Activated CD8-positive, alpha-beta T cell treated with anti-CD3 and anti-CD28 coated beads, Interleukin-2, amount 10 ng/mL, durations not matched to agents 7 days and 5 days (primary cell): ENCODE measurements at regions not wholly inside any gene's neighbourhood (a gene's known extent, or its start where the extent isn't known, plus 50 kb on each side); places are given as distances from the start of the nearest gene placed in this dataset.

Experiments
- ATAC-seq: fragments of 150-1000 bp; cut with Tn5 transposase; one replicate; pipeline ENCODE4 v1.10.0; 2021; ENCODE audit warnings: moderate library complexity
- CTCF ChIA-PET: fragments of 350-600 bp; sonication (Branson Sonifier 250); formaldehyde crosslinking; loops from one replicate; lab custom pipeline; 2021; ENCODE audit warnings: antibody characterized with exemption; lab: Charles Lee
- POLR2A ChIA-PET: fragments of 350-600 bp; sonication (Branson Sonifier 250); formaldehyde crosslinking; loops from one replicate; lab custom pipeline; 2021; ENCODE audit warnings: antibody characterized with exemption; lab: Charles Lee
- DNase-seq: peaks from one replicate; pipeline ENCODE4 v3.0.0-alpha.2; 2020
- H3K27ac Mint-ChIP-seq: one replicate; pipeline ENCODE4 v1.8.0; 2021; ENCODE audit warnings: mild to moderate bottlenecking, mixed read lengths
- H3K27me3 Mint-ChIP-seq: one replicate; pipeline ENCODE4 v1.8.0; 2021; ENCODE audit warnings: low read depth, mixed read lengths
- H3K36me3 Mint-ChIP-seq: one replicate; pipeline ENCODE4 v1.8.0; 2021; ENCODE audit warnings: low read depth, mixed read lengths
- H3K4me1 Mint-ChIP-seq: one replicate; pipeline ENCODE4 v1.8.0; 2021; ENCODE audit warnings: low read depth, mixed read lengths
- H3K4me3 Mint-ChIP-seq: one replicate; pipeline ENCODE4 v1.8.0; 2021; ENCODE audit warnings: mild to moderate bottlenecking, mixed read lengths
- H3K9me3 Mint-ChIP-seq: one replicate; pipeline ENCODE4 v1.8.0; 2022; ENCODE audit warnings: mixed read lengths; ENCODE audit not compliant: insufficient read depth

DNA sequence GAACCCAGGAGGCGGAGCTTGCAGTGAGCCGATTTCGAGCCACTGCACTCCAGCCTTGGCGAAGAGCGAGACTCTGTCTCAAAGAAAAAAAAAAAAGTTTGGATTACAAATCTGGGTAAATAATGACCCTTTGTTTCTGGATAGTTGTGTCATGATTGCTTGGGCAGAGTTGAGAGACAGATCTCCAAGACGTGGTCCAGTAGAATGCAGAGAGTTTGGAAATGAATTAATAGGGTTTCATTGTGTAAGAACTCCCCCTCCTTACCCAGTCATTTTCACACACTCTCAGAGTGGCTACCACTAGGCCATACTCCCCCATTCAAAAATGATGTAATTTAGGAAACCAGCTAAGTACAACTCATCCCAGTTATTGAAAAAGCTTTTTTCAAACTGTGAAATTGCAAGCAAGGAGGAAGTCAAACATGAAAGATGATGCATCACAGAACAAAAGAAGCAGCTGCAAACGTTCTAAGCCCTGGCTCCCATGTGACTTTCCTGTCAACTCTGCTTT is 1331.9 kb downstream of the AACS start:
- H3K4me3 Mint-ChIP-seq: no peak overlapping the region
- DNase-seq (no peak), ATAC-seq (no peak)
- peaks cover 6% of the 10 kb centered on the region for H3K9me3 Mint-ChIP-seq
- no peak overlapping the region for H3K27ac Mint-ChIP-seq
- POLR2A ChIA-PET: no interaction called here
- H3K4me1 Mint-ChIP-seq: no peaks in the 10 kb centered on the region
- H3K27me3 Mint-ChIP-seq: no peaks in the 10 kb centered on the region
- CTCF ChIA-PET: no interaction called here
- no peaks in the 10 kb centered on the region for H3K36me3 Mint-ChIP-seq

DNA sequence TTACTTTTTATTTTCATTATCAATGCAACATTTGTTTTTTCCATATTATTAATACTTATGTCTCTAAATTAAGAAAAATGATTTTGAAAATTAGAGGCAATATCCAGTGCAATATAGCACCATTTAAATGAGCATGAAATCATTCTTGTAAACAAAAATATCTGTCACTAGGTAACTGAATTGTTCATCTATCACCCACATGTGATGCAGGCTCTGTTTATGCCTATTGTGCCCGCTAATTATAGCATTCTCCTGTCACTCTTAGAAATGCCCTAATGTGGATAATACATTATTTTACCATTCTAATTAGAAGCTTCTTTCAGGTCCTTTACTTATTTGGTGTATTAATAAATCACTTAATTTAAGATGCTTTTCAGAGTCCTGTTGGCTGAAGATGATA is 1332.4 kb downstream of the AACS start:
- H3K36me3 Mint-ChIP-seq: no peaks in the 10 kb centered on the region
- H3K4me3 Mint-ChIP-seq: no peak overlapping the region

GRCh38 chr12:126400831-126401230 is 1335.6 kb downstream of the AACS start:
- H3K4me3 Mint-ChIP-seq: no peak overlapping the region
- CTCF ChIA-PET: no interaction called here
- H3K27me3 Mint-ChIP-seq: no peaks in the 10 kb centered on the region
- H3K36me3 Mint-ChIP-seq: no peaks in the 10 kb centered on the region
- peaks cover 6% of the 10 kb centered on the region for H3K9me3 Mint-ChIP-seq
- no peak for DNase-seq
- no peaks in the 10 kb centered on the region for H3K4me1 Mint-ChIP-seq
- POLR2A ChIA-PET: no interaction called here
- ATAC-seq: no peak
- no peak overlapping the region for H3K27ac Mint-ChIP-seq

More for the DNA sequence above, 1332.4 kb downstream of the AACS start:
- H3K27ac Mint-ChIP-seq: no peak overlapping the region
- DNase-seq: no peak
- no peaks in the 10 kb centered on the region for H3K27me3 Mint-ChIP-seq
- H3K9me3 Mint-ChIP-seq: peaks cover 6% of the 10 kb centered on the region
- H3K4me1 Mint-ChIP-seq: no peaks in the 10 kb centered on the region
- no peak for ATAC-seq
- POLR2A ChIA-PET: no interaction called here
- CTCF ChIA-PET: no interaction called here

- H3K27ac Mint-ChIP-seq: no peak overlapping the region
These were observed 1339.2 kb downstream of the AACS start for GRCh38 chr12:126404293-126404881.

GRCh38 chr12:126418400-126418799 is 1353.2 kb downstream of the AACS start:
- no peak overlapping the region for H3K4me3 Mint-ChIP-seq
- no peaks in the 10 kb centered on the region for H3K4me1 Mint-ChIP-seq

More at GRCh38 chr12:126404293-126404881, 1339.2 kb downstream of the AACS start:
- ChIA-PET POLR2A (no interaction called here), CTCF (no interaction called here)
- DNase-seq (no peak), ATAC-seq (no peak)
- no peaks in the 10 kb centered on the region for H3K36me3 Mint-ChIP-seq
- no peak overlapping the region for H3K4me3 Mint-ChIP-seq
- H3K27me3 Mint-ChIP-seq: no peaks in the 10 kb centered on the region
- H3K9me3 Mint-ChIP-seq: no peaks in the 10 kb centered on the region
- no peaks in the 10 kb centered on the region for H3K4me1 Mint-ChIP-seq

GRCh38 chr12:126419131-126419530 is 1353.9 kb downstream of the AACS start:
- Mint-ChIP-seq H3K27ac (no peak overlapping the region), H3K4me1 (no peaks in the 10 kb centered on the region), H3K27me3 (no peaks in the 10 kb centered on the region), H3K9me3 (no peaks in the 10 kb centered on the region), H3K4me3 (no peak overlapping the region), H3K36me3 (no peaks in the 10 kb centered on the region)
- ChIA-PET POLR2A (no interaction called here), CTCF (no interaction called here)
- DNase-seq (no peak), ATAC-seq (no peak)

More at GRCh38 chr12:126418400-126418799, 1353.2 kb downstream of the AACS start:
- Mint-ChIP-seq H3K9me3 (no peaks in the 10 kb centered on the region), H3K27ac (no peak overlapping the region), H3K36me3 (no peaks in the 10 kb centered on the region), H3K27me3 (no peaks in the 10 kb centered on the region)
- ChIA-PET POLR2A (no interaction called here), CTCF (no interaction called here)
- no peak for ATAC-seq
- DNase-seq: no peak

DNA sequence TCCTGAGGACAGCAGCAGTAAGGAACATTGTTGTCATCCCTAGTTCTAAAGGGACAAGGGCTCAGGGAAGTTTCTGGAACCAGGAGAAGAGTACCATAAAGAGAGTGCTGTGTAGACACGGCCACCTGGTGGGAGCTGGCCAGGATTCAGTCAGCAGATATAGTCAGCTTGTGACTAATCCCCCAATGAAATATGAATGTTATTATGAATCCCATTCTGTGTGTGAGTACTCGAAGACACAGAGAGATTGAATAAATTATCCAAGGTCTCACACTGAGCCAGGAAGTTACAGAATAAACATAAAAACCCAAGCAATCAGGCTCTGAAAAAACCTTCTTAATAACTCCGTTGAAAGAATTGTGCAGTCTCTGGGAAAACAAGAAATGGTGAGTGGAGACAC is 1359.5 kb downstream of the AACS start:
- ATAC-seq (no peak), DNase-seq (no peak)
- ChIA-PET POLR2A (no interaction called here), CTCF (no interaction called here)
- no peak overlapping the region for H3K4me3 Mint-ChIP-seq
- no peak overlapping the region for H3K27ac Mint-ChIP-seq
- no peaks in the 10 kb centered on the region for H3K36me3 Mint-ChIP-seq
- no peaks in the 10 kb centered on the region for H3K27me3 Mint-ChIP-seq
- H3K9me3 Mint-ChIP-seq: peaks cover 11% of the 10 kb centered on the region
- no peaks in the 10 kb centered on the region for H3K4me1 Mint-ChIP-seq

DNA sequence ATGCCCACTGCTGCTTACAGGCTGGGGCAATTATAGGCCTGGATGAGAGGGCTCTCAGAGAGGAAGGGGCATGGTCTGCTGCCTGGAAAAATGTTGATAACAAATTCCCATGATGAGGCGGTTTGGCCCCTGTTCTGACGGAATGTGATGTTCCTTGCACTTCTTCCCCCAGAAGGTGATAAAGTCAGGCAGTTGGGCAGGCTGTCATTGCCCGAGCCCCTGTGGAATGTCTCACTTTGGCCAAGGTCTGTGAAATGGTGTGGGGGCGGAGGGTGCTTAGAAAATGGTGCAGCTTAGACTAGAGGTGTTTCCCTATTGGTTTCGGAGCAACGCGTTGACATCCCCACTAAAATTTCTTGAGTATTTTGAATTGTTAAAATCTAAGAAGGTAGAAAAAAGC is 1360.0 kb downstream of the AACS start:
- POLR2A ChIA-PET: no interaction called here
- no peaks in the 10 kb centered on the region for H3K36me3 Mint-ChIP-seq
- H3K27me3 Mint-ChIP-seq: no peaks in the 10 kb centered on the region
- peaks cover 11% of the 10 kb centered on the region for H3K9me3 Mint-ChIP-seq
- no peak overlapping the region for H3K27ac Mint-ChIP-seq
- CTCF ChIA-PET: no interaction called here
- H3K4me1 Mint-ChIP-seq: no peaks in the 10 kb centered on the region
- DNase-seq: no peak
- ATAC-seq: no peak
- no peak overlapping the region for H3K4me3 Mint-ChIP-seq

DNA sequence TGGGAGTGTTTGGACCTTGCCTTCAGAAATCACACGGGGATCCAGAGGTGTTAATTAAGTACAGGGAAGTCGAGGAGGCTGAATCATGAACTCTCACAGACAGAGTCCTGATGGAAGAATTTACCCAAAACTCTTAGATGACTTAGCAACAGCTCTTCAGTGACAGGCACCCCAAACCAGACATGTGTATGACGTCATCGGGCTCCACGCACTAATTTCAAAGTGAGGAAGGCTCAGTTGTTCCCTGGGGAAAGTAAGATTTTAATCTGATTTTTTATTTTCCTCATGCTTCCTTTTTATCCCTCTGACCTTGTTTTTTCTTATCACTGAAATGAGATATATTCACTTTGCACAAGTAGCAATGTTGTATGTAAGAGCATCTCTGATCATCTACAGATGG is 1363.5 kb downstream of the AACS start:
- no peak for ATAC-seq
- H3K27me3 Mint-ChIP-seq: no peaks in the 10 kb centered on the region
- no peak overlapping the region for H3K27ac Mint-ChIP-seq
- ChIA-PET CTCF (no interaction called here), POLR2A (no interaction called here)
- H3K36me3 Mint-ChIP-seq: no peaks in the 10 kb centered on the region
- no peaks in the 10 kb centered on the region for H3K4me1 Mint-ChIP-seq
- H3K4me3 Mint-ChIP-seq: no peak overlapping the region
- H3K9me3 Mint-ChIP-seq: peaks cover 11% of the 10 kb centered on the region
- DNase-seq: no peak

DNA sequence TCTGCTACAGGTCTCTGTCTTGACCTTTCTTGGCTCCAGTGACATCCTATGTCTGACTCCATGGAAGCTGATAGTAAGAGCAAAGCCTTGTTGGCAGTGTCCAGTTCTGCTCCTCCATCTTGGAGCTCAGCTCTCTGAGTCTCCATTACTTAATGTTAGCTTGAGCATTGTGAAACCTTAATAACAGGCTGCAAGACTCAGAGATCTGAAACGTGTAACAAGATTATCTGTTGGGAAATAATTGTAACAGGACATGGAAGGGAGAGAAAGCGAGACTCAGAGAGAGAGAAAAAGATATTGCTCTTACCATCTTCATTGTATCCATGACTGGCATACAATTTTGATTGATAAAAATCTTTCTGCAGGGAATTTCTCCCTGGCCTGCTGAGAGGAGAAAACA is 1365.7 kb downstream of the AACS start:
- ChIA-PET POLR2A (no interaction called here), CTCF (no interaction called here)
- Mint-ChIP-seq H3K9me3 (peaks cover 5% of the 10 kb centered on the region), H3K36me3 (no peaks in the 10 kb centered on the region), H3K4me1 (no peaks in the 10 kb centered on the region), H3K27ac (no peak overlapping the region), H3K4me3 (no peak overlapping the region), H3K27me3 (no peaks in the 10 kb centered on the region)
- ATAC-seq: no peak
- DNase-seq: no peak

DNA sequence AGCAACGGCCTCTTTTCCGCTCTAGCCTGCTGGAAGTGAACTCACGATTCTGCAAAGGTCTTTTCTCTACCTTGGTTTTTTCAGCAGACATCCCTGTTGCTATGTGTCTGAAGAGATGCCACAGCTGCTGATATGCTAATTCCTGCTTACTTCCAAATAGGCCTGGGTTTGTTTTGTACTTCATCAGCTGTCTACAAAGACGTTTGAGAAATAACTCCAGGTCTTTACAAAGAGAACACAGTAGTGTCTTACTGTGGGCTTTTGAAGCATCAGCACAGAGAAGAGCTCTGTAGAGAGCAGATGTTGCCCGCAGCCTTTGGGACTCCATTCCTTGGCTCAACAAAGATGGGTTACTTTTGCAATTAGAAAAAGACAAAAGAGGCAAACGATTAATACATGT is 1366.5 kb downstream of the AACS start:
- no peaks in the 10 kb centered on the region for H3K36me3 Mint-ChIP-seq
- H3K4me1 Mint-ChIP-seq: no peaks in the 10 kb centered on the region
- H3K27ac Mint-ChIP-seq: no peak overlapping the region
- ChIA-PET CTCF (no interaction called here), POLR2A (no interaction called here)
- ATAC-seq: no peak
- H3K4me3 Mint-ChIP-seq: no peak overlapping the region
- DNase-seq: no peak
- H3K27me3 Mint-ChIP-seq: no peaks in the 10 kb centered on the region
- H3K9me3 Mint-ChIP-seq: peaks cover 5% of the 10 kb centered on the region

DNA sequence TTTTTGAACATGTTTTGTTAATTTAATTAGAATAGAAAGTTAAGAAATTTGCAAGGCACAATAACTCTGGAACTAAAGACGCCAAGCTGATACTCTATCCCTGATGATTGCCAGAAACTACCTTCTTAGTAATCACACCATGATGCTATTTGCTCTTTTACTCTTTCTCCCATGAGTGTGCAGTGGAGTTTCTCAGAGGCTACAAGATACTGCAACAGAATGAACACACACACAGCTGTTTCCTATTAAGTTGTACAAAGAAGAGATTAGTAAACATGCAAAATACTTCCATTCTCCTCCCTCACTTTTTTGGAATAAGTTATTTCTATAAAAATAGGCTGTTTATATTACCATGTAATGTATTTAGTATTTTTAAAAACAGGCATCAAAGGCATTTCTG is 1367.5 kb downstream of the AACS start:
- no peak for ATAC-seq
- Mint-ChIP-seq H3K36me3 (no peaks in the 10 kb centered on the region), H3K4me1 (no peaks in the 10 kb centered on the region), H3K27me3 (no peaks in the 10 kb centered on the region), H3K9me3 (no peaks in the 10 kb centered on the region), H3K27ac (no peak overlapping the region), H3K4me3 (no peak overlapping the region)
- no peak for DNase-seq
- POLR2A ChIA-PET: no interaction called here
- CTCF ChIA-PET: no interaction called here

DNA sequence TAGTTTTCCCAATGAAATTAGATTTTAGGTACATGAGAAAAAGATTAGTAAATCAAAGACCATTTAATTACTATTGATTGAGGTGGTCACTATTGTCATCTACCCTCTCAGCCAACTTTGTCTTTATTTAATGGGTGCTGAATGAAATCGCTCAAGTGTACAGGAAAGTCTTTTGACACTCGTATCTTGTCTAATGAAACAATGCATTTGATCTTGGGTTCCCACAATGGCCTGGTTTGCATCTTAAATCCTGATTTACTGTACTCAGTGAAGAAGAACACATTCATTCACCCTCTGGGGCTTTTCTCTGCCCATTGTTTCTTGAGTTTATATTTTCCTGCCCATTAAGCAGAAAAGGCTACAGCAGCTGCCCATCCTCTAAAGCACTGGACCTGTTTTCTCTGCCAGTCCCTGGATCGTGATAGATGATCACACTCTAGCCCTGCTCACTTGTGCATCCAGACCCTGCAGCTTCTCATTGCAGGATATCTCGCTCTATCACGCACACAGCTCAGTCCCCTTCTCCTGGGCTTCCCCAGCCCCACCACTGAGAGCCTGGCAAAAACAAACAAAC is 1369.3 kb downstream of the AACS start:
- no peak overlapping the region for H3K27ac Mint-ChIP-seq
- ChIA-PET POLR2A (no interaction called here), CTCF (no interaction called here)
- no peak overlapping the region for H3K4me3 Mint-ChIP-seq
- no peak for ATAC-seq
- H3K4me1 Mint-ChIP-seq: no peaks in the 10 kb centered on the region
- no peaks in the 10 kb centered on the region for H3K27me3 Mint-ChIP-seq
- no peak for DNase-seq
- H3K36me3 Mint-ChIP-seq: no peaks in the 10 kb centered on the region
- H3K9me3 Mint-ChIP-seq: no peaks in the 10 kb centered on the region
